ENCODE measurements at regions not wholly inside any gene's neighbourhood (a gene's known extent, or its start where the extent isn't known, plus 50 kb on each side); places are given as distances from the start of the nearest gene placed in this dataset.

DNA sequence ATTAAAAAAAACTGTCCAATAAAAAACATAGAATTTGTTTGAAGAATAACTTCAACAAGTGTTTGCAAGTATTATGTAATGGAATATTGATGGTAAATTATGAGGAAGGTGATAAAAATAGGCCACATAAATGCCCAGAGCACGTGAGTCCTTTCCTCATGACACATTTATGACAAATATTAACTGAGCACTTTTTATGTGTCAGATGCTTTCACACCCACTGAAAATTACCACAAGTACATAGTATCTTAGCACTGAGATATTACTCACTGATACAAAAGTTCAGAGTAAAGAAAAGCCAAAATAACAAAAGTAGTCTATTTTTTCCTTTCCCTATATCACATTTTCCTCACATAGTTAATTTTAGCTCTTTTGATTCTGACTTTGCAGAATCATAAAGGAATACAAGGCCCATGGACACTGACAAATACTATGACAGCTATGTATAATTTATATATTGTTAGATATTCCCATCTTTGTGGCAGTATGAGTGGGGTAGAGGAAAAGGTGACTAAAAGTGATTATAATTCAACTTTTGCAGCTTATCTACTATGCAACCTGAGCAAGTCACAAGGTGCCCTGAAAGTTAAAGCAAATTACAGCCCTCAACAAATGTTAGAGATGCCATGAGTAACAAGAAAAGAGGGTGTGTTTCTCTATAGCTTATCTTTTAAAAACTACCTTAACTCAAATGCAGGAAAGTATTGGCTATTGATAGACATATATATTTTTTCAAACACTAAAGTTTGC lies 80.7 kb downstream of the RBMY1D start:
- intact Hi-C loops (cut with DNase I), result no loop called here
- Histone ChIP-seq H3K27me3 (no peaks in the 10 kb centered on the region), H3K4me3 (no peak overlapping the region), H3K4me1 (no peaks in the 10 kb centered on the region), H3K36me3 (no peaks in the 10 kb centered on the region), H3K27ac (no peak overlapping the region), H3K9me3 (no peaks in the 10 kb centered on the region)
- no peak for TF ChIP-seq POLR2A (IDR thresholded peaks at IDR 0.05)
- TF ChIP-seq, protein P1, sequence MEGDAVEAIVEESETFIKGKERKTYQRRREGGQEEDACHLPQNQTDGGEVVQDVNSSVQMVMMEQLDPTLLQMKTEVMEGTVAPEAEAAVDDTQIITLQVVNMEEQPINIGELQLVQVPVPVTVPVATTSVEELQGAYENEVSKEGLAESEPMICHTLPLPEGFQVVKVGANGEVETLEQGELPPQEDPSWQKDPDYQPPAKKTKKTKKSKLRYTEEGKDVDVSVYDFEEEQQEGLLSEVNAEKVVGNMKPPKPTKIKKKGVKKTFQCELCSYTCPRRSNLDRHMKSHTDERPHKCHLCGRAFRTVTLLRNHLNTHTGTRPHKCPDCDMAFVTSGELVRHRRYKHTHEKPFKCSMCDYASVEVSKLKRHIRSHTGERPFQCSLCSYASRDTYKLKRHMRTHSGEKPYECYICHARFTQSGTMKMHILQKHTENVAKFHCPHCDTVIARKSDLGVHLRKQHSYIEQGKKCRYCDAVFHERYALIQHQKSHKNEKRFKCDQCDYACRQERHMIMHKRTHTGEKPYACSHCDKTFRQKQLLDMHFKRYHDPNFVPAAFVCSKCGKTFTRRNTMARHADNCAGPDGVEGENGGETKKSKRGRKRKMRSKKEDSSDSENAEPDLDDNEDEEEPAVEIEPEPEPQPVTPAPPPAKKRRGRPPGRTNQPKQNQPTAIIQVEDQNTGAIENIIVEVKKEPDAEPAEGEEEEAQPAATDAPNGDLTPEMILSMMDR (IDR thresholded peaks at IDR 0.05), result no peak
- TF ChIP-seq POLR2AphosphoS5 (IDR thresholded peaks at IDR 0.05), result no peak
- no peak for TF ChIP-seq EP300 (IDR thresholded peaks at IDR 0.05)
- 5 to 15% methylated on average over 1 of the region's 1 CpG for whole genome bisulfite sequencing, 2 donors
- no peak for DNase-seq

DNA sequence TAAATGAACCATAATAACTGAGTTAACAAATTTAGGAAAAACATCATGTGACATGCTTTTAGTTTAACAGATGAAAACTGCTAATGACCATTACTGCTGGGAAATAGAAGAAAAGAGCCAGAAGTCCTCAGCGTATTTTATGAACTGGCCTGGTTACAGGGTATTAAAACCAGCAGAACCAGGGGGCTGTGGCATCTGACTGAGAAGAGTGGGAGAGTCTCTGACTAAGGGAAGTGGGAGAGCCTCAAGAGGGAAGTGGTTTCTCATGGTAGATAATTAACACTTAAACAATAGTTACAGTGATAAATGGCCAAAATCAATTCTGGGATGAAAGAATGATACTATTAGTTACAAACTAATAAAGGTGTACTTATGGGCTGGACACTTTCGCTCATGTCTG lies 79.8 kb downstream of the RBMY1D start:
- Histone ChIP-seq H3K9me3 (no peaks in the 10 kb centered on the region), H3K4me1 (no peaks in the 10 kb centered on the region), H3K4me3 (no peak overlapping the region), H3K36me3 (no peaks in the 10 kb centered on the region), H3K27ac (no peak overlapping the region), H3K27me3 (no peaks in the 10 kb centered on the region)
- TF ChIP-seq EP300 (IDR thresholded peaks at IDR 0.05) (no peak), POLR2A (IDR thresholded peaks at IDR 0.05) (no peak), POLR2AphosphoS5 (IDR thresholded peaks at IDR 0.05) (no peak)
- TF ChIP-seq, protein P1 (IDR thresholded peaks at IDR 0.05), result no peak
- intact Hi-C loops (cut with DNase I), result no loop called here
- whole genome bisulfite sequencing, 2 donors, result 37 to 45% methylated on average over 2 of the region's 2 CpGs
- no peak for DNase-seq

DNA sequence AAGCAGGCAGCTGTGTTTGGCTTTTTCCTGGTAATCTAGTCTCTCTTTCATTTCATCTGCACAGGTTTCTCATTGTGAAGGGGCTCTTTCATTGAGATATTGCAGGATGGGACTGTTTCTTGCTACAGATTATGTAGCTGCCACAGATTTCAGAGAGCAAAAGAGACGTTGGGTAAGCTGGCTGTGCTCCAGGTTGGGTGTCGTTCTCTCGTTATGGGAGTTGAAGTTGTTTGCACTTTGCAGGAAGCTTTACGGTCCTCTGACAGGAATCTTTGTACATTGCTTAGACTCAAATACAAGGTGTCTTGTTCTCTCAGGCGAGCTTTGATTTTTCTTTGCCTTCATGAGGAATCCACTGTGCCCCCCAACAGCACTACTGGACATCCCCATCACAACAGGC lies 72.4 kb downstream of the RBMY1D start:
- Histone ChIP-seq H3K27ac (no peak overlapping the region), H3K36me3 (no peaks in the 10 kb centered on the region), H3K9me3 (no peaks in the 10 kb centered on the region), H3K27me3 (peaks cover 0 to 8% (median 0%) of the 10 kb centered on the region in 3 donors), H3K4me3 (no peak overlapping the region), H3K4me1 (no peaks in the 10 kb centered on the region)
- 9 to 37% methylated on average over 5 of the region's 5 CpGs for WGBS, 2 donors
- no peak for DNase-seq
- TF ChIP-seq POLR2AphosphoS5 (IDR thresholded peaks at IDR 0.05), result no peak
- no peak for TF ChIP-seq EP300 (IDR thresholded peaks at IDR 0.05)
- intact Hi-C loops (cut with DNase I), result no loop called here

DNA sequence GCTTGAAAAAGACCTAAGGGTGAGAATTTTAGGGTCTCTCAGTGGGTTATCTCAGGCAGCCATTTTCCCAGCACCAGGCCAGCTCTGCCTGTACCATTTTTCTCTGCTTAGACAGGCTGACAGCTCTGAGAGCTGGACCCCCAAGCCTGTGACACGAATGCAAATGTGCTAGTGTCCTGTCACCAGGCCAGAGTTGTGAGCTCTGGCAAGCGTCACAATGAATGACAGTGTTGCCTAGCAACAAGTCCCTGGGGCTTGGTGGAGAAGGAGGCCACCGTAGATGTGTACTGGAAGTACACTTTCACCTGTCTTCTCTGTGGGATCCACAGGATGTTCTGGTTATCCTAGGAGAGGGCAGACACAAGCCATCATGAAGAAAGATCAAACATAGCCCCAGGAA lies 66.7 kb downstream of the RBMY1D start:
- H3K4me1 ChIP-seq, result peaks cover 0 to 5% (median 0%) of the 10 kb centered on the region in 4 donors
- H3K4me3 ChIP-seq, result no peak overlapping the region
- 31 to 58% methylated on average over 3 of the region's 3 CpGs for WGBS, 2 donors
- intact Hi-C loops (cut with DNase I), result no loop called here
- TF ChIP-seq EP300 (IDR thresholded peaks at IDR 0.05) (no peak), POLR2A (IDR thresholded peaks at IDR 0.05) (no peak), POLR2AphosphoS5 (IDR thresholded peaks at IDR 0.05) (no peak)
- TF ChIP-seq, protein P1 (IDR thresholded peaks at IDR 0.05), result no peak
- no peak overlapping the region for H3K27ac ChIP-seq
- no peak for DNase-seq
- no peaks in the 10 kb centered on the region for H3K36me3 ChIP-seq
- H3K9me3 ChIP-seq, result no peaks in the 10 kb centered on the region
- H3K27me3 ChIP-seq, result peaks cover 0 to 8% (median 0%) of the 10 kb centered on the region in 3 donors
